Loucy (cell line): ENCODE measurements at regions not wholly inside any gene's neighbourhood (a gene's known extent, or its start where the extent isn't known, plus 50 kb on each side); places are given as distances from the start of the nearest gene placed in this dataset.

Experiments used
- H2AFZ ChIP-seq: fragments of 200-600 bp; sonication (generic); 2 replicates; pipeline ENCODE4 v1.6.0; 2016; ENCODE audit warnings: antibody characterized with exemption, mild to moderate bottlenecking, low read length, moderate library complexity
- H3F3A ChIP-seq: fragments of 200-600 bp; 2 replicates; pipeline ENCODE4 v1.6.0; 2016; ENCODE audit warnings: antibody characterized with exemption, low read depth, mild to moderate bottlenecking
- H3K27me3 ChIP-seq: fragments of 200-600 bp; sonication (generic); 2 replicates; pipeline ENCODE4 v1.6.1; 2014; ENCODE audit warnings: low read length, mild to moderate bottlenecking; ENCODE audit not compliant: insufficient read depth, poor library complexity, severe bottlenecking
- H3K36me3 ChIP-seq: fragments of 200-600 bp; sonication (generic); 2 replicates; pipeline ENCODE4 v1.6.1; 2016; ENCODE audit warnings: low read length; ENCODE audit not compliant: insufficient read depth
- H3K4me1 ChIP-seq: fragments of 200-600 bp; sonication (generic); 2 replicates; pipeline ENCODE4 v1.5.1; 2014; ENCODE audit warnings: low read length, mild to moderate bottlenecking; ENCODE audit not compliant: insufficient read depth, poor library complexity, severe bottlenecking
- H3K4me2 ChIP-seq: fragments of 200-600 bp; sonication (generic); 2 replicates; pipeline ENCODE4 v1.6.0; 2014; ENCODE audit warnings: antibody characterized with exemption, low read length, low read depth, mild to moderate bottlenecking; ENCODE audit not compliant: poor library complexity, severe bottlenecking
- H3K4me3 ChIP-seq: fragments of 200-600 bp; sonication (generic); 2 replicates; pipeline ENCODE4 v1.5.1; 2014; ENCODE audit warnings: low read length, mild to moderate bottlenecking, mixed read lengths; ENCODE audit not compliant: poor library complexity, severe bottlenecking
- H3K79me2 ChIP-seq: fragments of 200-600 bp; sonication (generic); 2 replicates; pipeline ENCODE4 v1.6.1; 2014; ENCODE audit warnings: low read length; ENCODE audit not compliant: insufficient read depth
- H3K9ac ChIP-seq: fragments of 200-600 bp; sonication (generic); 2 replicates; pipeline ENCODE4 v1.6.0; 2014; ENCODE audit warnings: mild to moderate bottlenecking, low read depth, low read length, moderate library complexity; ENCODE audit not compliant: poor library complexity, severe bottlenecking
- H3K9me2 ChIP-seq: fragments of 200-600 bp; sonication (generic); replicated peaks from 2 replicates; pipeline ENCODE4 v1.6.1; 2016; ENCODE audit warnings: low read depth, low read length, mixed read lengths
- H3K9me3 ChIP-seq: fragments of 200-600 bp; sonication (generic); 2 replicates; pipeline ENCODE4 v1.6.1; 2014; ENCODE audit warnings: mild to moderate bottlenecking, antibody characterized with exemption, low read length, low read depth; ENCODE audit not compliant: insufficient read depth
- H4K20me1 ChIP-seq: fragments of 200-600 bp; sonication (generic); 2 replicates; pipeline ENCODE4 v1.6.0; 2014; ENCODE audit warnings: antibody characterized with exemption, low read length, mild to moderate bottlenecking; ENCODE audit not compliant: insufficient read depth, poor library complexity, severe bottlenecking
- EZH2phosphoT487 ChIP-seq: fragments of 200-600 bp; IDR thresholded peaks from 2 replicates; pipeline ENCODE4 v1.6.1; 2018; ENCODE audit warnings: antibody characterized with exemption, mild to moderate bottlenecking, moderate library complexity, borderline replicate concordance
- TF ChIP-seq, protein P1 (sequence below): fragments of 200-600 bp; sonication (generic); conservative IDR thresholded peaks from 2 replicates; pipeline ENCODE4 v1.5.1; 2014; ENCODE audit warnings: mild to moderate bottlenecking, antibody characterized with exemption, low read length

DNA sequence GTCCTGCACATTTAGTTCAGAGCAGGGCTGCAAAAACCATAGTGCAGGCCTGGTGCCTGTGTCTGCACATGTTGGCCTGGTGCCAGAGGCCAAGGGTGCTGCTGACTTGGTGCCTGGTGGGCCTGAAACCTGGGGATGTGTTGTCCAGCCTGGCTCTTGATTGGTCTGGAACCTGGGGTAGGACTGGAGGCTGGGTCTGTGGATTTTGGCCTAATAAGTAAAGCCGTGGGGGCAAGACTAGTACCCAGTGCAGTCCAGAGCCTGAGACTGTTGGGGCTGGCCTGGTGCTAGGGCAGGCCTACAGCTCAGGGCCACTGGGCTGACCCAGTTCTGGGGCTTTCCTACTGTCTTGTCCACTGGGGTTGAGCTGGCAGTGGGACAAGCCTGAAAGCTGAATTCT is 817.9 kb downstream of the DNAJB9 start:
- H3K4me1 ChIP-seq, result no peaks in the 10 kb centered on the region
- H2AFZ ChIP-seq, result no peak overlapping the region
- no peak overlapping the region for H3K4me2 ChIP-seq
- H3K9me2 ChIP-seq, result no peaks in the 10 kb centered on the region
- no peak overlapping the region for H3K4me3 ChIP-seq
- no peaks in the 10 kb centered on the region for H4K20me1 ChIP-seq
- H3K9ac ChIP-seq, result no peak overlapping the region
- no peaks in the 10 kb centered on the region for H3K9me3 ChIP-seq
- no peaks in the 10 kb centered on the region for H3K79me2 ChIP-seq
- no peaks in the 10 kb centered on the region for H3K27me3 ChIP-seq
- TF ChIP-seq, protein P1, sequence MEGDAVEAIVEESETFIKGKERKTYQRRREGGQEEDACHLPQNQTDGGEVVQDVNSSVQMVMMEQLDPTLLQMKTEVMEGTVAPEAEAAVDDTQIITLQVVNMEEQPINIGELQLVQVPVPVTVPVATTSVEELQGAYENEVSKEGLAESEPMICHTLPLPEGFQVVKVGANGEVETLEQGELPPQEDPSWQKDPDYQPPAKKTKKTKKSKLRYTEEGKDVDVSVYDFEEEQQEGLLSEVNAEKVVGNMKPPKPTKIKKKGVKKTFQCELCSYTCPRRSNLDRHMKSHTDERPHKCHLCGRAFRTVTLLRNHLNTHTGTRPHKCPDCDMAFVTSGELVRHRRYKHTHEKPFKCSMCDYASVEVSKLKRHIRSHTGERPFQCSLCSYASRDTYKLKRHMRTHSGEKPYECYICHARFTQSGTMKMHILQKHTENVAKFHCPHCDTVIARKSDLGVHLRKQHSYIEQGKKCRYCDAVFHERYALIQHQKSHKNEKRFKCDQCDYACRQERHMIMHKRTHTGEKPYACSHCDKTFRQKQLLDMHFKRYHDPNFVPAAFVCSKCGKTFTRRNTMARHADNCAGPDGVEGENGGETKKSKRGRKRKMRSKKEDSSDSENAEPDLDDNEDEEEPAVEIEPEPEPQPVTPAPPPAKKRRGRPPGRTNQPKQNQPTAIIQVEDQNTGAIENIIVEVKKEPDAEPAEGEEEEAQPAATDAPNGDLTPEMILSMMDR, result no peak
- no peak for TF ChIP-seq EZH2phosphoT487
- H3K36me3 ChIP-seq, result no peaks in the 10 kb centered on the region
- no peaks in the 10 kb centered on the region for H3F3A ChIP-seq

DNA sequence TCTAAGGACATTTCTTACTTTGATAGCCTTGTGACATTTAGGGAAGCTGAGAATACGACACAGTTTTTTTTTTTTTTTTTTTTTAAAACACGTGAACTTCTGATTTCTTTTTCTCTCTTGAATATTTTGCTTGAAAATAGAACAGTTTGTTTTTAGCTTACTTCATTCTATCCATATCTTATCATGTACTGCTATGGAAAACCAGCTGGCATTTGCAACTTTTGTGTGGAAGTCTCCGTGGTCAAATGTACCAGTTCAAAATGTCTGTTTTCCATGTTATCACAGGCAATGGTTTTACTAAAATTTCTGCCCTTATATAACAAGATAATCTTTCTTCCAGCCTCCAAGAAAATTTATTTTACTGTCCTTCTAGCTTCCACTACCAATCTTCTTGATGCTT is 821.6 kb downstream of the DNAJB9 start:
- Histone ChIP-seq H3K9me3 (no peaks in the 10 kb centered on the region), H2AFZ (no peak overlapping the region), H3K9ac (no peak overlapping the region), H4K20me1 (no peaks in the 10 kb centered on the region), H3K4me1 (no peaks in the 10 kb centered on the region), H3K27me3 (no peaks in the 10 kb centered on the region), H3K4me2 (no peak overlapping the region), H3K9me2 (no peaks in the 10 kb centered on the region), H3F3A (no peaks in the 10 kb centered on the region), H3K36me3 (no peaks in the 10 kb centered on the region), H3K4me3 (no peak overlapping the region), H3K79me2 (no peaks in the 10 kb centered on the region)
- TF ChIP-seq, protein P1, result no peak
- no peak for TF ChIP-seq EZH2phosphoT487

DNA sequence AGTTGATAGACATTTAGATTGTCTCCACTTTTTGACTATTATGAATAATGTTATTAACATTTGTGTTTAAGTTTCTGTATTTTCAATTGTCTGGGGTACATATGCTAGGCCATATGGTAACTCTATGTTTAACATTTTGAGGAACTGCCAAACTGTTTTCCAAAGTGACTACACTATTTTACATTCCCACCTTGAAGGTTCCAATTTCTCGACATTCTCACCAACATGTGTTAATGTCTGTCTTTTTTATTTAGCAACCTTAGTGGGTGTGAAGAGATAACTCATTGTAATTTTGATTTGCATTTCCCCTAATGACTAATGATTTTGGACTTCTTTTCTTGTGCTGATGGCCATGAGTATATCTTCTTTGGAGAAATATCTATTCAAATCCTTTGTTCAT is 832.4 kb downstream of the DNAJB9 start:
- Histone ChIP-seq H3K79me2 (no peaks in the 10 kb centered on the region), H3K4me2 (no peak overlapping the region), H4K20me1 (peaks cover 2% of the 10 kb centered on the region), H3K9me2 (no peaks in the 10 kb centered on the region), H3K4me1 (no peaks in the 10 kb centered on the region), H3K27me3 (no peaks in the 10 kb centered on the region), H2AFZ (no peak overlapping the region), H3F3A (no peaks in the 10 kb centered on the region), H3K9ac (no peak overlapping the region), H3K9me3 (no peaks in the 10 kb centered on the region), H3K4me3 (no peak overlapping the region), H3K36me3 (no peaks in the 10 kb centered on the region)
- TF ChIP-seq EZH2phosphoT487, result no peak
- TF ChIP-seq, protein P1, result no peak
